ENCODE measurements at regions not wholly inside any gene's neighbourhood (a gene's known extent, or its start where the extent isn't known, plus 50 kb on each side); places are given as distances from the start of the nearest gene placed in this dataset.

DNA sequence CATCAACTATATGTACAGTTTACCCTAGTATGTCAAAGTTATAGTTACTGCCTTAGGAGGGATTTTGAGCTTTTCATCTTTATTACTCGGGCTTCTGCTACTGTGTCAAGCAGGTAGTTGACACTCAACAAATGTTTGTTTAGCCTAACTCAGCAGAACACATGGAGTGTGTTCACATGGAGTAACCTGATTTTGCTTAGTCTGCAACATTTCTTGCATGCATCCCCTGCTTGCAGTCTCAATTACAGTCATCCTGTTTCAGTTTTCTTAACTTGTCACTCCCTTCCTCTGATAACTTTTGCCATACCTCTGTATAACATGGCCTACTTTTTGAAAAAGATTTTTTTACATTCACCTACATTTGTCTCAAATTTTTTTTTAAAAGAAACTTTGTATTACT, 135.5 kb downstream of the NMUR2 start:
- intact Hi-C loops (cut with DNase I; ENCODE audit: low total_unique reads): no loop called here
- WGBS, 2 donors: 63 to 75% methylated on average over 1 of the region's 1 CpG
- no peak for TF ChIP-seq POLR2A (IDR thresholded peaks at IDR 0.05)
- TF ChIP-seq, protein P1, sequence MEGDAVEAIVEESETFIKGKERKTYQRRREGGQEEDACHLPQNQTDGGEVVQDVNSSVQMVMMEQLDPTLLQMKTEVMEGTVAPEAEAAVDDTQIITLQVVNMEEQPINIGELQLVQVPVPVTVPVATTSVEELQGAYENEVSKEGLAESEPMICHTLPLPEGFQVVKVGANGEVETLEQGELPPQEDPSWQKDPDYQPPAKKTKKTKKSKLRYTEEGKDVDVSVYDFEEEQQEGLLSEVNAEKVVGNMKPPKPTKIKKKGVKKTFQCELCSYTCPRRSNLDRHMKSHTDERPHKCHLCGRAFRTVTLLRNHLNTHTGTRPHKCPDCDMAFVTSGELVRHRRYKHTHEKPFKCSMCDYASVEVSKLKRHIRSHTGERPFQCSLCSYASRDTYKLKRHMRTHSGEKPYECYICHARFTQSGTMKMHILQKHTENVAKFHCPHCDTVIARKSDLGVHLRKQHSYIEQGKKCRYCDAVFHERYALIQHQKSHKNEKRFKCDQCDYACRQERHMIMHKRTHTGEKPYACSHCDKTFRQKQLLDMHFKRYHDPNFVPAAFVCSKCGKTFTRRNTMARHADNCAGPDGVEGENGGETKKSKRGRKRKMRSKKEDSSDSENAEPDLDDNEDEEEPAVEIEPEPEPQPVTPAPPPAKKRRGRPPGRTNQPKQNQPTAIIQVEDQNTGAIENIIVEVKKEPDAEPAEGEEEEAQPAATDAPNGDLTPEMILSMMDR (IDR thresholded peaks at IDR 0.05): no peak
- DNase-seq (ENCODE audit: low spot score in 2 of 2): no peak
- no peak overlapping the region for H3K4me3 ChIP-seq (ENCODE audit: low read depth, poor library complexity, severe bottlenecking)

DNA sequence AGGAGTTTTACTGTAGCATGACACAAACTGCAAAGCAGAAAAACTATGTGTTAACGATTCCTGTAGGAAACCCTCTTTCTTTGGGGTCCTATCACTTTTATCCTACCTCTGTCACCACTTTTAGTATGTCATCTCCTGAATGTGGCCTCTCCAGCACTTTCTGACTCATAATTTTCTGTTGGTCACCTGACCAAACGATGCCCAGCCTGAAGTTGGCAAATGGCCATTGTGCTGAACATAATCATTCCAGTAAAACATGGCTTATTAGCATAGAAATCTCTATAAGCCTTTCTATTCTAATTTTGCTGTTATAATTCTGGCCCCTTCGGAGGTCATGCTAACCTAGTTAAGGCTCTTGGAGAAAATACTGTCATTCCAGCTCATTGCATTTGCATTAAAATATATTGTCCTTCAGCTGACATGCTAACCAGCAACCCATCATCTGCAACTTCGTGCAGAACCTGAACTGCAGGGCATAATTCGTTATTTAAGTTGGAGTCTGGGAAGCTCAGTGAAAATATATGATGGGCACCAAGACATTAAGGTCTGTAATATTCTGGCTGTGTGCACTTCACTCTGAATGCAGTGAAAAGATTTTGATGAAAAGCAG, 140.3 kb downstream of the NMUR2 start:
- 51 to 54% methylated on average over 5 of the region's 5 CpGs for WGBS, 2 donors
- no peak for TF ChIP-seq POLR2A (IDR thresholded peaks at IDR 0.05)
- TF ChIP-seq, protein P1 (IDR thresholded peaks at IDR 0.05): no peak
- H3K4me3 ChIP-seq (ENCODE audit: low read depth, poor library complexity, severe bottlenecking): no peak overlapping the region
- intact Hi-C loops (cut with DNase I; ENCODE audit: low total_unique reads): no loop called here
- no peak for DNase-seq (ENCODE audit: low spot score in 2 of 2)

DNA sequence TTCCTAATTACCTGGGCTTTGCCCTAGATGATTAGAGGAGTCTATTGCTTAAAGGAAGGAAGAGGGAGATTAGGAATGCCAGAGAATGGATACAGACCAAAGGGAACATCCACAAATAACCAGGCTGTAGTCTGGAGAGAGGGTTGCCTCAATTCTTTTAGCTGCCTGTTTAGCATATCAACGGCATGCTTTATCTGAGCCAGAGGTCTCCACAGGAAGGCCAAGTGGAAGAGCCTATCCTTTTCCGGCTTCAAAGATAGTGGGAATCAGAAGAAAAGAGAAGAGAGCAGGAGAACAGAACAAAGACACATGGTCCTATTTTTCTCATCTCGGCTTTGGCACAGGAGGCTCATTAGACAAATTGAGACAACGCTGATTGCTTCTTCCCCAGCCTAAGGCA, 142.4 kb downstream of the NMUR2 start:
- no peak for TF ChIP-seq POLR2A (IDR thresholded peaks at IDR 0.05)
- TF ChIP-seq, protein P1 (IDR thresholded peaks at IDR 0.05): no peak
- no peak for DNase-seq (ENCODE audit: low spot score in 2 of 2)
- 43 to 49% methylated on average over 4 of the region's 4 CpGs for WGBS, 2 donors
- intact Hi-C loops (cut with DNase I; ENCODE audit: low total_unique reads): no loop called here
- no peak overlapping the region for H3K4me3 ChIP-seq (ENCODE audit: low read depth, poor library complexity, severe bottlenecking)

DNA sequence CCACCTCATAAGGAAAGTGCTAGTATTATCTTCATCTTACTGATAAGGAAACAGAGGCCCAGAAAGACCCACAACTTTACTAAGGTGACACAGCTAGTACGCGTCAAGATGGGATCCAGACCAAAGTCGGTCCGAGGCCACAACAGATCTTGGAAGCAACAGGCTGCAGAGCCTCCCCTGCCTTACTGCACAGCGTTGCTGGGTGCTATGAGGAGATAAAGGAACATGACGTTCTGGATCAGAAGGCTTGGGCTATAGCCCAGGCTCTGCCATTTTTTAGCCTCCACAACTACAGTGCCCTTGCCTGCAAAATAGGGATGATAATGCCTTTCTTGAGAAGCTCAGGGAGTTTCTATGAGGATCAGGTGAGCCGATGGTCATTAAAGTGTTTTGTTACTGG, 144.1 kb downstream of the NMUR2 start:
- no peak for TF ChIP-seq POLR2A (IDR thresholded peaks at IDR 0.05)
- TF ChIP-seq, protein P1 (IDR thresholded peaks at IDR 0.05): no peak
- intact Hi-C loops (cut with DNase I; ENCODE audit: low total_unique reads): no loop called here
- DNase-seq (ENCODE audit: low spot score in 2 of 2): no peak
- 83 to 89% methylated on average over 7 of the region's 7 CpGs for WGBS, 2 donors
- no peak overlapping the region for H3K4me3 ChIP-seq (ENCODE audit: low read depth, poor library complexity, severe bottlenecking)

DNA sequence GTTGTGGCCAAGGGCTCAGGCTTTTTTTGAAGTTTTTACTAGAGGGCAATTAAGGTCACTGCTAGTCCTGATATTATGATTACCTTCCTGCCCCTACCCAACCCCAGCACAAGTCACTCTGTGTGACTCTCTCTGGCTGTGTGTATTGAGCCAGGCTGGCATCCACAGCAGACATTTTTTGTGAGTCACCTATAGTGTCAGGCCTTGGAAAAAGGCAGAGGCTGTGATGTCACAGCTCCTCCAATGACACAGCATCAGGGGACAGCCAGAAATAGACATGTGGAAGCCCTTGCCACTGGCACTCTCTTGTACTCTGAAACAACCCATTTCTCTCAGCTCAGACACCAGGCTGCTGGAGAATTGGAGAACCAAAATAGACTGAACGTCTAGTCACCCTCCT, 145.4 kb downstream of the NMUR2 start:
- 41 to 65% methylated on average over 1 of the region's 1 CpG for WGBS, 2 donors

More for the DNA sequence above, 145.4 kb downstream of the NMUR2 start:
- DNase-seq (ENCODE audit: low spot score in 2 of 2): no peak
- no peak for TF ChIP-seq POLR2A (IDR thresholded peaks at IDR 0.05)
- TF ChIP-seq, protein P1 (IDR thresholded peaks at IDR 0.05): no peak
- H3K4me3 ChIP-seq (ENCODE audit: low read depth, poor library complexity, severe bottlenecking): no peak overlapping the region
- intact Hi-C loops (cut with DNase I; ENCODE audit: low total_unique reads): no loop called here
